Activated CD4-positive, alpha-beta T cell treated with anti-CD3 and anti-CD28 coated beads for 36 hours (primary cell): ENCODE measurements at regions not wholly inside any gene's neighbourhood (a gene's known extent, or its start where the extent isn't known, plus 50 kb on each side); places are given as distances from the start of the nearest gene placed in this dataset.
"Not testable (repeated sequence)": the region's sequence is repeated elsewhere in the genome, so short reads cannot be mapped to it uniquely, and the experiment has no call there.

Source experiments
- ATAC-seq: fragments of 200-7000 bp; cut with Tn5 transposase; one replicate; pipeline ENCODE4 v1.10.0; 2021; ENCODE audit warnings: mild to moderate bottlenecking, moderate library complexity
- CTCF ChIA-PET: fragments of 350-600 bp; sonication (Branson Sonifier 250); formaldehyde crosslinking; loops from one replicate; lab custom pipeline; 2021; ENCODE audit warnings: antibody characterized with exemption; lab: Charles Lee
- POLR2A ChIA-PET: fragments of 350-600 bp; sonication (Branson Sonifier 250); formaldehyde crosslinking; loops from one replicate; lab custom pipeline; 2021; ENCODE audit warnings: antibody characterized with exemption, inconsistent platforms; lab: Charles Lee
- DNase-seq: peaks from one replicate; pipeline ENCODE4 v3.0.0-alpha.2; 2020
- H3K27ac Mint-ChIP-seq: one replicate; pipeline ENCODE4 v1.8.0; 2021; ENCODE audit warnings: mixed read lengths
- H3K27me3 Mint-ChIP-seq: one replicate; pipeline ENCODE4 v1.8.0; 2021; ENCODE audit warnings: mixed read lengths
- H3K36me3 Mint-ChIP-seq: one replicate; pipeline ENCODE4 v1.8.0; 2021; ENCODE audit warnings: low read depth, mixed read lengths
- H3K4me1 Mint-ChIP-seq: one replicate; pipeline ENCODE4 v1.8.0; 2021; ENCODE audit warnings: mixed read lengths
- H3K4me3 Mint-ChIP-seq: one replicate; pipeline ENCODE4 v1.8.0; 2021; ENCODE audit warnings: mild to moderate bottlenecking, moderate library complexity, mixed read lengths
- H3K9me3 Mint-ChIP-seq: one replicate; pipeline ENCODE4 v1.8.0; 2021; ENCODE audit warnings: low read depth, mixed read lengths
- intact Hi-C, 2 experiments: fragments of 100-400 bp; cut with DNase I in 1 of 2; cut with micrococcal nuclease in 1 of 2; formaldehyde crosslinking; loops; one replicate each; pipeline versions ENCODE4 v1.14.2 to v1.15.1; 2022 to 2024; cut with DNase I, micrococcal nuclease

- Mint-ChIP-seq H3K4me3 (no peak overlapping the region), H3K27me3 (no peaks in the 10 kb centered on the region), H3K4me1 (no peaks in the 10 kb centered on the region), H3K9me3 (peaks cover 2% of the 10 kb centered on the region), H3K36me3 (no peaks in the 10 kb centered on the region), H3K27ac (no peak overlapping the region)
- ChIA-PET POLR2A (no interaction called here), CTCF (no interaction called here)
- no peak for DNase-seq
- intact Hi-C loops, result no loop called here
- no peak for ATAC-seq
Observed at GRCh38 chr2:163919717-163920116, 183.9 kb upstream of the FIGN start.

- intact Hi-C loops, H3K27ac Mint-ChIP-seq, H3K36me3 Mint-ChIP-seq, DNase-seq, H3K4me3 Mint-ChIP-seq, H3K27me3 Mint-ChIP-seq, H3K4me1 Mint-ChIP-seq, H3K9me3 Mint-ChIP-seq, ATAC-seq, POLR2A ChIA-PET: not testable (repeated sequence)
- CTCF ChIA-PET, result interaction anchor here (0.6 kb wide), 1 partner anchor 207 kb away, joined by 3 read pairs; no protein-coding TSS in a partner anchor
Observed at GRCh38 chr2:163914486-163914885, 178.7 kb upstream of the FIGN start.

- POLR2A ChIA-PET, H3K36me3 Mint-ChIP-seq, CTCF ChIA-PET, DNase-seq, ATAC-seq, H3K27me3 Mint-ChIP-seq, H3K9me3 Mint-ChIP-seq, H3K27ac Mint-ChIP-seq, intact Hi-C loops, H3K4me3 Mint-ChIP-seq, H3K4me1 Mint-ChIP-seq: not testable (repeated sequence)
Observed at GRCh38 chr2:163913532-163913944, 177.7 kb upstream of the FIGN start.

GRCh38 chr2:163909411-163910080 lies 173.7 kb upstream of the FIGN start:
- peaks cover 2% of the 10 kb centered on the region for H3K9me3 Mint-ChIP-seq
- ChIA-PET CTCF (no interaction called here), POLR2A (no interaction called here)
- ATAC-seq (no peak), DNase-seq (no peak)
- H3K27ac Mint-ChIP-seq, result no peak overlapping the region
- intact Hi-C loops, result no loop called here
- H3K27me3 Mint-ChIP-seq, result no peaks in the 10 kb centered on the region
- H3K36me3 Mint-ChIP-seq, result no peaks in the 10 kb centered on the region
- no peak overlapping the region for H3K4me3 Mint-ChIP-seq
- H3K4me1 Mint-ChIP-seq, result no peaks in the 10 kb centered on the region

GRCh38 chr2:163906410-163906809 lies 170.6 kb upstream of the FIGN start:
- no peaks in the 10 kb centered on the region for H3K36me3 Mint-ChIP-seq
- H3K4me1 Mint-ChIP-seq, result no peaks in the 10 kb centered on the region
- peaks cover 6% of the 10 kb centered on the region for H3K9me3 Mint-ChIP-seq
- POLR2A ChIA-PET, result no interaction called here
- ATAC-seq (no peak), DNase-seq (no peak)
- CTCF ChIA-PET, result no interaction called here
- H3K27ac Mint-ChIP-seq, result no peak overlapping the region
- H3K27me3 Mint-ChIP-seq, result no peaks in the 10 kb centered on the region
- intact Hi-C loops, result no loop called here
- no peak overlapping the region for H3K4me3 Mint-ChIP-seq

- Mint-ChIP-seq H3K4me1 (no peaks in the 10 kb centered on the region), H3K27ac (no peak overlapping the region), H3K36me3 (no peaks in the 10 kb centered on the region), H3K9me3 (peaks cover 15% of the 10 kb centered on the region), H3K27me3 (no peaks in the 10 kb centered on the region), H3K4me3 (no peak overlapping the region)
- intact Hi-C loops, result no loop called here
- DNase-seq, result no peak
- ChIA-PET POLR2A (no interaction called here), CTCF (no interaction called here)
- ATAC-seq, result no peak
Observed at GRCh38 chr2:163897799-163898198, 162.0 kb upstream of the FIGN start.

- CTCF ChIA-PET, H3K36me3 Mint-ChIP-seq, intact Hi-C loops, DNase-seq, POLR2A ChIA-PET, H3K27ac Mint-ChIP-seq, ATAC-seq, H3K27me3 Mint-ChIP-seq, H3K4me3 Mint-ChIP-seq, H3K4me1 Mint-ChIP-seq: not testable (repeated sequence)
- H3K9me3 Mint-ChIP-seq, result peaks cover 12% of the 10 kb centered on the region
Observed at GRCh38 chr2:163893444-163893843, 157.6 kb upstream of the FIGN start.

- ATAC-seq, result no peak
- Mint-ChIP-seq H3K27me3 (no peaks in the 10 kb centered on the region), H3K4me1 (no peaks in the 10 kb centered on the region), H3K27ac (no peak overlapping the region), H3K36me3 (no peaks in the 10 kb centered on the region), H3K4me3 (no peak overlapping the region), H3K9me3 (peaks cover 6% of the 10 kb centered on the region)
- ChIA-PET CTCF (no interaction called here), POLR2A (no interaction called here)
- DNase-seq, result no peak
- intact Hi-C loops, result no loop called here
Observed at GRCh38 chr2:163888591-163888990, 152.8 kb upstream of the FIGN start.

- no peak overlapping the region for H3K27ac Mint-ChIP-seq
- ChIA-PET CTCF (interaction anchor here (1.3 kb wide), 1 partner anchor 8 kb away, joined by 3 read pairs; no protein-coding TSS in a partner anchor), POLR2A (no interaction called here)
- ATAC-seq (no peak), DNase-seq (no peak)
- H3K36me3 Mint-ChIP-seq, result no peaks in the 10 kb centered on the region
- intact Hi-C loops, result no loop called here
- no peak overlapping the region for H3K4me3 Mint-ChIP-seq
- H3K27me3 Mint-ChIP-seq, result no peaks in the 10 kb centered on the region
- H3K4me1 Mint-ChIP-seq, result no peaks in the 10 kb centered on the region
- H3K9me3 Mint-ChIP-seq, result no peaks in the 10 kb centered on the region
Observed at GRCh38 chr2:163887182-163887581, 151.4 kb upstream of the FIGN start.

GRCh38 chr2:163884416-163884815 lies 148.6 kb upstream of the FIGN start:
- intact Hi-C loops, result no loop called here
- ATAC-seq (no peak), DNase-seq (no peak)
- ChIA-PET POLR2A (no interaction called here), CTCF (interaction anchor here (0.6 kb wide), 1 partner anchor 226 kb away, joined by 3 read pairs; no protein-coding TSS in a partner anchor)
- peaks cover 2% of the 10 kb centered on the region for H3K27me3 Mint-ChIP-seq
- peaks cover 4% of the 10 kb centered on the region for H3K9me3 Mint-ChIP-seq
- no peak overlapping the region for H3K4me3 Mint-ChIP-seq
- no peaks in the 10 kb centered on the region for H3K36me3 Mint-ChIP-seq
- H3K27ac Mint-ChIP-seq, result no peak overlapping the region
- H3K4me1 Mint-ChIP-seq, result no peaks in the 10 kb centered on the region

GRCh38 chr2:163878718-163879117 lies 142.9 kb upstream of the FIGN start:
- intact Hi-C loops, result loop anchor here in 1 of 2 experiments (10.0 kb wide), 2 partner anchors 534 to 694 kb away; no protein-coding TSS in a partner anchor
- H3K4me1 Mint-ChIP-seq, result no peaks in the 10 kb centered on the region
- H3K4me3 Mint-ChIP-seq, result no peak overlapping the region
- POLR2A ChIA-PET, result no interaction called here
- H3K27me3 Mint-ChIP-seq, result peaks cover 2% of the 10 kb centered on the region
- no peak for ATAC-seq
- CTCF ChIA-PET, result interaction anchor here (0.9 to 1.1 kb wide), 2 partner anchors 9 to 28 kb away, joined by 3 read pairs; no protein-coding TSS in a partner anchor
- H3K36me3 Mint-ChIP-seq, result no peaks in the 10 kb centered on the region
- peak; percentile 27 for DNase-seq
- peaks cover 6% of the 10 kb centered on the region for H3K9me3 Mint-ChIP-seq
- H3K27ac Mint-ChIP-seq, result no peak overlapping the region

- Mint-ChIP-seq H3K27me3 (peaks cover 2% of the 10 kb centered on the region), H3K27ac (no peak overlapping the region), H3K4me1 (no peaks in the 10 kb centered on the region), H3K36me3 (no peaks in the 10 kb centered on the region), H3K9me3 (peaks cover 6% of the 10 kb centered on the region), H3K4me3 (no peak overlapping the region)
- CTCF ChIA-PET, result no interaction called here
- no peak for ATAC-seq
- POLR2A ChIA-PET, result no interaction called here
- DNase-seq, result no peak
- intact Hi-C loops, result loop anchor here in 1 of 2 experiments (10.0 kb wide), 2 partner anchors 533 to 693 kb away; no protein-coding TSS in a partner anchor
Observed at GRCh38 chr2:163877316-163877715, 141.5 kb upstream of the FIGN start.
